T-helper 17 cell (primary cell): ENCODE measurements at regions not wholly inside any gene's neighbourhood (a gene's known extent, or its start where the extent isn't known, plus 50 kb on each side); places are given as distances from the start of the nearest gene placed in this dataset.

Experiments
- ATAC-seq: fragments of 150-1000 bp; cut with Tn5 transposase; 2 replicates; pipeline ENCODE4 v1.10.0; 2021; ENCODE audit warnings: mild to moderate bottlenecking, moderate library complexity
- DNase-seq, 3 donors: peaks; one replicate each; pipeline versions ENCODE4 v3.0.0 to v3.0.0-alpha.2; 2020 to 2021
- H3K9me3 ChIP-seq: one replicate; pipeline ENCODE4 v1.7.0; 2013; ENCODE audit warnings: low read length, mild to moderate bottlenecking; ENCODE audit not compliant: control insufficient read depth, poor library complexity, severe bottlenecking
- H3K27ac Mint-ChIP-seq: one replicate; pipeline ENCODE4 v1.8.0; 2022; ENCODE audit warnings: mild to moderate bottlenecking, moderate library complexity, mixed read lengths
- H3K27me3 Mint-ChIP-seq: one replicate; pipeline ENCODE4 v1.8.0; 2022; ENCODE audit warnings: mixed read lengths
- H3K36me3 Mint-ChIP-seq: one replicate; pipeline ENCODE4 v1.8.0; 2022; ENCODE audit warnings: low read depth, mixed read lengths
- H3K4me1 Mint-ChIP-seq: one replicate; pipeline ENCODE4 v1.8.0; 2022; ENCODE audit warnings: mild to moderate bottlenecking, mixed read lengths
- H3K4me3 Mint-ChIP-seq: one replicate; pipeline ENCODE4 v1.8.0; 2022; ENCODE audit warnings: mild to moderate bottlenecking, moderate library complexity, mixed read lengths

DNA sequence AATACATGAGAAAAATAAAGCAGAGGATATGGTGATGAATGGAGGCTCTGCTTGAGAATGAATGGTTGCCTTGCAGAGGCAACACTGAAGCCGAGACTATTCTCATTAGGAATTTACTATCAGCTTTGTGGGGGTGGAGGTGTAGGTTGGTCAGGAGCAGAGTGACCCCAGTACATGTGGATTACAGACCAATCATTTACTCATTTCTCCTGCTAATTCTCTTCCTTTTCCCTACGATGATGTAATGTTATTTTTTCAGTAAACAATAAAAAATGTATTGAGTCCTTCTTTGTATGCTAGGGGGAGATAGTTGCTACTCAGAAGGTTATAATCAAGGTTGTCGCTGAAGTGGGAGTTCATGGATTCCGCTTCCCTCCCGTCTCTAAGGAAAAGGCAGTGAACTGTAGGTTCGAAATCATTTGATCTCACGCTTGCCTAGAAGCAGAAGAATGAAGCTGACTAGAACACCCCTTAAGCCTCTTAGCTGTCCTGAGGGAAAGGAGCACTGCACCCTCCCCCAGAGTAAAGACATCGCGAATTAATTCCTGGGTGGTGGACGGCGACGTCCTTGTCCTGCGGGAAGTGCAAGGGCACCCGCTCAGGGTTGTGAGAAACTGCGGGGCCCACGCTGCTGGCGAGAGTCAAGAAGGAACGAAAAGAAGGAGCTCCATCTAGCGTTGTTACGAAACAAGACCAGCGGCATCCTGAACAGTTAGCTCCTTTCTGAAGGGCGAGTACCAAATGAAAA is 213.2 kb upstream of the PFN2 start:
- ATAC-seq (peak; percentile 88), DNase-seq (peak in 1 of 3 donors; percentile 20)
- peaks cover 20% of the 10 kb centered on the region for H3K27me3 Mint-ChIP-seq
- no peak overlapping the region for H3K4me3 Mint-ChIP-seq
- no peaks in the 10 kb centered on the region for H3K4me1 Mint-ChIP-seq
- no peaks in the 10 kb centered on the region for H3K9me3 ChIP-seq
- H3K27ac Mint-ChIP-seq = no peak overlapping the region
- H3K36me3 Mint-ChIP-seq = no peaks in the 10 kb centered on the region

DNA sequence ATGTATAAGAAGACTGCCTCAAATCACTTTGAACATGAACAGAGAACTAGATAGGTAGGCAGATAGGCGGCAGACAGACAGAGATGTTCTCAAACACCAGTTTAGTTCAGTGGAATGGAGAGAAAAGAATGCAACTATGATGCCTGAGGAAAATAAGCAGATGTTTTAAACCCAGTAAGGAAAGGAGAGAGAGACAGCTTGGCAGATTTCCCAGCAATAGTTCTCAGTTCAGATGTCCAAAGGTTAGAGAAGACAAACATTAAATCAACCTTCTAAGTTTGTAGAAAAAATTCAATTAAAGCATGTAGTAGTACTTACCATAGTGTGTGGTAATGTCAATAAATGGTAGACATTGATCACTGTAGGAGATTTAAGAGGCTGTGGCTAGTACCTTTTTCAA is 209.6 kb upstream of the PFN2 start:
- DNase-seq (no peak), ATAC-seq (no peak)
- H3K9me3 ChIP-seq = no peaks in the 10 kb centered on the region
- Mint-ChIP-seq H3K27me3 (peaks cover 28% of the 10 kb centered on the region), H3K4me3 (no peak overlapping the region), H3K27ac (no peak overlapping the region), H3K36me3 (no peaks in the 10 kb centered on the region), H3K4me1 (no peaks in the 10 kb centered on the region)

- Mint-ChIP-seq H3K36me3 (no peaks in the 10 kb centered on the region), H3K27me3 (peaks cover 33% of the 10 kb centered on the region), H3K4me3 (no peak overlapping the region), H3K27ac (no peak overlapping the region), H3K4me1 (peaks cover 1% of the 10 kb centered on the region)
- no peak for ATAC-seq
- H3K9me3 ChIP-seq = no peaks in the 10 kb centered on the region
- DNase-seq = no peak
Observed at GRCh38 chr3:150179330-150179729, 208.6 kb upstream of the PFN2 start.

GRCh38 chr3:150177673-150178381 is 207.1 kb upstream of the PFN2 start:
- ATAC-seq (no peak), DNase-seq (no peak)
- H3K9me3 ChIP-seq = no peaks in the 10 kb centered on the region
- Mint-ChIP-seq H3K4me1 (peaks cover 4% of the 10 kb centered on the region), H3K27me3 (peaks cover 39% of the 10 kb centered on the region), H3K4me3 (no peak overlapping the region), H3K27ac (no peak overlapping the region), H3K36me3 (no peaks in the 10 kb centered on the region)

GRCh38 chr3:150174179-150174578 is 203.5 kb upstream of the PFN2 start:
- H3K27ac Mint-ChIP-seq = no peak overlapping the region
- no peak for DNase-seq

GRCh38 chr3:150172356-150172755 is 201.7 kb upstream of the PFN2 start:
- Mint-ChIP-seq H3K27ac (no peak overlapping the region), H3K4me1 (peaks cover 4% of the 10 kb centered on the region), H3K36me3 (no peaks in the 10 kb centered on the region), H3K4me3 (no peak overlapping the region), H3K27me3 (peaks cover 37% of the 10 kb centered on the region)
- H3K9me3 ChIP-seq = no peaks in the 10 kb centered on the region
- DNase-seq (no peak), ATAC-seq (no peak)

More at GRCh38 chr3:150174179-150174578, 203.5 kb upstream of the PFN2 start:
- H3K9me3 ChIP-seq = no peaks in the 10 kb centered on the region
- Mint-ChIP-seq H3K4me3 (no peak overlapping the region), H3K27me3 (peaks cover 40% of the 10 kb centered on the region), H3K36me3 (no peaks in the 10 kb centered on the region), H3K4me1 (peaks cover 4% of the 10 kb centered on the region)
- ATAC-seq = no peak

GRCh38 chr3:150170852-150171520 is 200.3 kb upstream of the PFN2 start:
- H3K9me3 ChIP-seq = no peaks in the 10 kb centered on the region
- Mint-ChIP-seq H3K4me1 (peaks cover 4% of the 10 kb centered on the region), H3K4me3 (no peak overlapping the region), H3K36me3 (no peaks in the 10 kb centered on the region), H3K27me3 (peaks cover 37% of the 10 kb centered on the region), H3K27ac (no peak overlapping the region)
- ATAC-seq (no peak), DNase-seq (no peak)

- Mint-ChIP-seq H3K4me1 (peaks cover 4% of the 10 kb centered on the region), H3K4me3 (no peak overlapping the region), H3K27ac (no peak overlapping the region), H3K36me3 (no peaks in the 10 kb centered on the region), H3K27me3 (peaks cover 34% of the 10 kb centered on the region)
- no peak for ATAC-seq
- no peaks in the 10 kb centered on the region for H3K9me3 ChIP-seq
- no peak for DNase-seq
Observed at GRCh38 chr3:150169330-150169940, 198.7 kb upstream of the PFN2 start.

DNA sequence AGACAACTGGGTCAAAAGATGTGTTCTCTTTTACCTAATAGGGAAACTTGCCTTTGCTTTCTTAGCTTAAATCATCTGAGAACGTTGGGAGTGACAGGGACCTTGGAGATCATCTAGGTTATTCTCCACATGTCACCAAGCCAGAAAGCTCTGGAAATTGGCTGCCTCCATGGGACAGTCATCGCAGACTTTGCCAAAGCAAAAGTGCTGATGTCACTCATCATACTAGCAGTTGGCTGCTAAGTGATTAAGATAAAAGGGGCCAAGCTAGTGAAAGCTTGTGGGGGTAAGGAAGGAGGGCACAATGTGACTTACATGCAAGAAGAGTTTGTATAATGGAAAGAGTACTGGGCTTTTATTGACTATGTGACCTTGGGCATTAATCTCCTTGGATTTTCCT is 198.0 kb upstream of the PFN2 start:
- Mint-ChIP-seq H3K27ac (no peak overlapping the region), H3K4me3 (no peak overlapping the region), H3K36me3 (no peaks in the 10 kb centered on the region), H3K27me3 (peaks cover 29% of the 10 kb centered on the region), H3K4me1 (no peaks in the 10 kb centered on the region)
- ATAC-seq = no peak
- H3K9me3 ChIP-seq = no peaks in the 10 kb centered on the region
- DNase-seq = no peak

DNA sequence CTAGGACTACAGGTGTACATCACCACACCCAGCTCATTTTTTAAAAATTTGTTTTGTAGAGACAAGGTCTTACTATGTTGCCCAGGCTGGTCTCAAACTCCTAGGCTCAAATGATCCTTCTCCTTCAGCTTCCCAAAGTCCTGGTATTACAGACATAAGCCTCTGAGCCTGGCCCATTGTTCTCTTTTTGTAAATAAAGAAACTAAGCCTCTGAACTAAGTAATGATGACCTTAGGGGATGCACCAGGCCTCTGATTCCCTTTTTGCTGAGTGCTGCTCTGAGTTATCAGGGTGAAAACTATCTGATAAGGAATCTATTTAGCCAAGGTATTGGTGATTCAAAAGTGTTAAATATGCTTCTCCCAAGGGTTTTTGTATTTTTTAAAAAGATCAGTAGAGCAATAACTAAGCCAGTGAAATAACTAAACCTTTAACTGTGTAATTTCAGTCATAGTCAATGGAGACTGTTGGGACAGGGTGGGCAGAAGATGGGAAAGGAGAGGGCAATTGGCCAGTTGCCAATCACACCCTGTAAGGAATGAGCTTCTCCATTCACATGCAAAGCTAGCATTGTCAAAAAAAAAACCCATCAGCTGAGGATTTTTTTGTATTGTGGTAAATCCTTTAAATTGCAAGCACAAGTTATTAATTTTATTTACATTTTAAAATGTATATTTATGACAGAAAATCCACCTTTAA is 194.8 kb upstream of the PFN2 start:
- peaks cover 13% of the 10 kb centered on the region for H3K27me3 Mint-ChIP-seq
- H3K9me3 ChIP-seq = no peaks in the 10 kb centered on the region
- no peak for DNase-seq
- no peaks in the 10 kb centered on the region for H3K4me1 Mint-ChIP-seq
- H3K36me3 Mint-ChIP-seq = no peaks in the 10 kb centered on the region
- no peak for ATAC-seq
- no peak overlapping the region for H3K4me3 Mint-ChIP-seq
- no peak overlapping the region for H3K27ac Mint-ChIP-seq

DNA sequence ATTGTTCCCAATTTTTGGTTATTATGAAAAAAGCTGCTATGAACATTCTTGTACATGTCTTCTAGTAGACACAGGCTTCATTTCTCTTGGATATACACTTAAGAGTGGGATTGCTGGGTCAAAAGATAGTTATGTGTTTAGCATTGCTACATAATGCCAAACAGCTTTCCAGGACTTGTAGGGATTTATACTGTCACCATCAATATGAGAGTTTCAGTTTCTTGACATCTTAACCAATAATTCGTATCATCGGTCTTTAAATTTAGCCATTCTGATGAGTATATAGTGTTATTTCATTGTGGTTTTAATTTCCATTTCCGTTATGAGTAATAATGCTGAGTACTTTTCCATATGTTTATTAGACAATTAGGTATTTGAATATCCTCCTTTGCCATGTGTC is 190.3 kb upstream of the PFN2 start:
- H3K4me3 Mint-ChIP-seq = no peak overlapping the region
- no peaks in the 10 kb centered on the region for H3K9me3 ChIP-seq

DNA sequence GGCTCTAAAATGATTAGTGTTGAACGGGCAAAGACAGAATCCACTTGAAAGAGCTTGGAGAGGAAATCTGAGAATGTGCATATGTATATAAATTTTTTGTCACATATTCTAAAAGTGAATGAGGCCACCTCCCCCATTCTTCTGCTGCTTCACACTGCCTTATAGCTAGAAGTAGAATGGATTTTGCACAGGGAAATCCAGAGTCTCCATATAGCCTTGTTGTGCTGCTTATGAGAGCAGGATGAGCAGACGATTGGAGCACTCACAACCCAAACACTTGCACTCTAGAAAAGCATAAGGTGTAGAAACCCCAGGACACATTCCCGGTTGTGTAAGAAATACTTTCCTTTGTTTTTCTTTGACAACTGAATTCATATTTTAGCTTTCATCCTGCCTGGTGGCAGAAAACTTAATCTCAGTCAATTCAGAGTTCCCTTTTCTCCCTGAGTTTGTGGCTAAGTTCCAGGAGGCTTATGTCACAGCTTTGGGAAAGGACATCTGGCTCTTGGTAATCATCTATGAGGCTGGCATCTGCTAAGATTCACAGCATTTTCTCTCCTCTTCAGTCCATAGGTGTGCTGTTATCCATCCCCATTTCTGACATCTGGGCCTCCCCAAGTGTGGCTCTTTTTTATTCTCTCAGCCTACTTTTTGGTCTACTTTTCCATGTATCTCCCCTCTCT is 188.4 kb upstream of the PFN2 start:
- H3K27ac Mint-ChIP-seq = no peak overlapping the region
- H3K36me3 Mint-ChIP-seq = no peaks in the 10 kb centered on the region
- no peaks in the 10 kb centered on the region for H3K9me3 ChIP-seq
- ATAC-seq (no peak), DNase-seq (no peak)
- H3K4me1 Mint-ChIP-seq = no peaks in the 10 kb centered on the region
- H3K4me3 Mint-ChIP-seq = no peak overlapping the region
- peaks cover 17% of the 10 kb centered on the region for H3K27me3 Mint-ChIP-seq

More for the DNA sequence above, 190.3 kb upstream of the PFN2 start:
- Mint-ChIP-seq H3K27me3 (peaks cover 22% of the 10 kb centered on the region), H3K4me1 (no peaks in the 10 kb centered on the region), H3K36me3 (no peaks in the 10 kb centered on the region), H3K27ac (no peak overlapping the region)
- DNase-seq (no peak), ATAC-seq (no peak)
